PC-9 (cell line): ENCODE measurements at regions not wholly inside any gene's neighbourhood (a gene's known extent, or its start where the extent isn't known, plus 50 kb on each side); places are given as distances from the start of the nearest gene placed in this dataset.

ENCODE experiments used
- CTCF ChIP-seq: fragments of 200-600 bp; sonication (generic); conservative IDR thresholded peaks from 2 replicates; pipeline ENCODE4 v1.6.1; 2017; ENCODE audit warnings: mixed run types, antibody characterized with exemption, mild to moderate bottlenecking, moderate library complexity
- EZH2 ChIP-seq: fragments of 200-600 bp; sonication (generic); IDR thresholded peaks from 2 replicates; pipeline ENCODE4 v1.8.0; 2017; ENCODE audit warnings: antibody characterized with exemption, low read depth

GRCh38 chr6:101302593-101302992 lies 90.9 kb upstream of the GRIK2 start:
- TF ChIP-seq CTCF: no peak
- TF ChIP-seq EZH2: no peak
